ENCODE measurements at regions not wholly inside any gene's neighbourhood (a gene's known extent, or its start where the extent isn't known, plus 50 kb on each side); places are given as distances from the start of the nearest gene placed in this dataset.
A peak's percentile ranks its signal among the peaks of the same experiment; 100 is the strongest.

- no peak for DNase-seq (ENCODE audit: insufficient read length, low spot score)
- FAIRE-seq, result no peak
- no peak for TF ChIP-seq CTCF (IDR thresholded peaks at IDR 0.05; ENCODE audit: insufficient read depth, missing control alignments)
Observed at GRCh38 chr3:95508124-95508523, 1306.3 kb upstream of the EPHA6 start.

GRCh38 chr3:95511828-95512227 lies 1302.6 kb upstream of the EPHA6 start:
- DNase-seq (ENCODE audit: insufficient read length, low spot score) (no peak), FAIRE-seq (no peak)
- TF ChIP-seq CTCF (IDR thresholded peaks at IDR 0.05; ENCODE audit: insufficient read depth, missing control alignments), result no peak

DNA sequence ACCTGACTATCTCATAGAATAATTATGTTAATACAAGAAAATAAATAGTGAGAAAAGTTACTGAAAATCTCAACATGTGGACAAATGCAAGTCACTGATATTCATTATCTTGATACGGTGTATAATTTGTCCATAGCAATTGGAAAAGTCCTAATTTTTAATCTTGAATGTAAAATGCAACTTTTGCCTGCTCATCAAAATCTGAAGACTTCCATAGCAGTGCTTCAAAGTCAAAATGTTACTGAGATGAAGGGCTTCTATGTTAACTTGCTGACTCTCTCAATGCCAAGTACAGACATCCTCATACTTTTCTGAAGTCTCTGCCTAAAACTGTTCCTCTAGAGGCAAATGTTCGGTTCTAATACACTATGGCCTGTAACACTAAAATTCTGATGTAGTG lies 1300.1 kb upstream of the EPHA6 start:
- no peak for TF ChIP-seq CTCF (IDR thresholded peaks at IDR 0.05; ENCODE audit: insufficient read depth, missing control alignments)
- DNase-seq (ENCODE audit: insufficient read length, low spot score) (no peak), FAIRE-seq (no peak)

DNA sequence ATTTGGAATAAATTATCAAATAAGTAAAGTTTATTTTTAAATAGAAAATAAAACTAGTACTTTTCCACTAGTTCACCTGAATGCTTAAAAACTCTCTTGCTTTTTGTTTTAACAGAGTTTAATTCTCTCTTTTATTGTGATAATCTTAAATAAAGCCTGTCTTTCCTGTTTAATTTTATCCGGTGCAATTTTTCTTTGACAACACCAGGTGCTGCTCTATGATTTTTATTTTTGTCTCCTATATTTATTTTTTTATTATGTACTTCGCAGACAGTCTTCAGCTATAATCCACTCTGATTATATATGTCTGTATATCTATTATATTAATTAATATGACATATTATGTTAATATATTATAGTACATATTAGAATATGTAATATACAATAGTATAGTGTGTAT lies 1293.0 kb upstream of the EPHA6 start:
- FAIRE-seq (no peak), DNase-seq (ENCODE audit: insufficient read length, low spot score) (no peak)
- peak; percentile 16 for TF ChIP-seq CTCF (IDR thresholded peaks at IDR 0.05; ENCODE audit: insufficient read depth, missing control alignments)

DNA sequence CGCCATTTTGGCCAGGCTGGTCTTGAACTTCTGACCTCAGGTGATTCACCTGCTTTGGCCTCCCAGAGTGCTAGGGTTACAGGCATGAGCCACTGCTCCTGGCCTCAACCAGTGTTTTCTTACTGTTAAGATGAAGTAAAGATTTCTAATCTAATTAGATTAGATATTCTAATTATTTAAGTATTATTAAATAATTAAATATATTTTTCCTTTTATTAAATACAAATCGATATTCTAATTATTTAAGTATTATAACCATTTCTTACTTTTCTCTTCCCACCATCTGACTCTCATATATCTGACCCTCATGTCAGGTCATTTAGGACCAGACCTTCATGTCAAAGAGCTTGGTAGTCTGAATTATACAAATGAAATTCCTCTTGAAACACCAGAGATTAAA lies 1291.9 kb upstream of the EPHA6 start:
- TF ChIP-seq CTCF (IDR thresholded peaks at IDR 0.05; ENCODE audit: insufficient read depth, missing control alignments), result no peak
- DNase-seq (ENCODE audit: insufficient read length, low spot score) (no peak), FAIRE-seq (no peak)

DNA sequence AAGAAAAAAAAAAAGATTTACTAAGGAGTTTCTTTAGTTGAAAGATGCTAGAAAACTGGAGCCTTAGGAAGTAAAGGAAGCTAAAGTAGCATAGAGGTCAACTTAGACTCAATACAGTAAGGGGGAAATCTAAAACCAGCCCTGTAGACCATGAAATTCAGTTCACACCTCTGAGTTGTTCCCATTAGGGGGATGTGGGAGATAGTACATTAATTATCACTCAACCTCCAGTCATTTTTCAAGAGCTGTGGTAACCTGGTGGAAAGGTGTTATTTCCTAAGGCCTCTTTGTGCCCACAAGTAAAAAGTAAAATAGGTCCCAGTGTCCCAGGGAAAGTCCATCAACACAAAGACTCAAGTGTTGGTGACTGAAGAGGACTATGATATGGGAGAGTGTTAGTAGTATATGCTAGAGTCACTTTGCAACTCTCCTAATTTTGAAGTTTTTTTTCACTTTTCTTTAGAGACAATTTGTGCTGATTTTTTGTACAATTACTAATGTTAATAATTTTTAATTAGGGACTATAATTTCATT lies 1274.4 kb upstream of the EPHA6 start:
- no peak for TF ChIP-seq CTCF (IDR thresholded peaks at IDR 0.05; ENCODE audit: insufficient read depth, missing control alignments)
- no peak for DNase-seq (ENCODE audit: insufficient read length, low spot score)
- FAIRE-seq, result no peak

- DNase-seq (ENCODE audit: insufficient read length, low spot score) (no peak), FAIRE-seq (no peak)
- no peak for TF ChIP-seq CTCF (IDR thresholded peaks at IDR 0.05; ENCODE audit: insufficient read depth, missing control alignments)
Observed at GRCh38 chr3:95565502-95565901, 1248.9 kb upstream of the EPHA6 start.
